HG02938 (cell line): ENCODE measurements at regions not wholly inside any gene's neighbourhood (a gene's known extent, or its start where the extent isn't known, plus 50 kb on each side); places are given as distances from the start of the nearest gene placed in this dataset.
"Not testable (repeated sequence)": the region's sequence is repeated elsewhere in the genome, so short reads cannot be mapped to it uniquely, and the experiment has no call there.

Experiments
- ATAC-seq: cut with Tn5 transposase; IDR thresholded peaks from one replicate; pipeline ENCODE4 v1.9.1; 2021; ENCODE audit warnings: mild to moderate bottlenecking, moderate library complexity; ENCODE audit not compliant: unreplicated experiment

DNA sequence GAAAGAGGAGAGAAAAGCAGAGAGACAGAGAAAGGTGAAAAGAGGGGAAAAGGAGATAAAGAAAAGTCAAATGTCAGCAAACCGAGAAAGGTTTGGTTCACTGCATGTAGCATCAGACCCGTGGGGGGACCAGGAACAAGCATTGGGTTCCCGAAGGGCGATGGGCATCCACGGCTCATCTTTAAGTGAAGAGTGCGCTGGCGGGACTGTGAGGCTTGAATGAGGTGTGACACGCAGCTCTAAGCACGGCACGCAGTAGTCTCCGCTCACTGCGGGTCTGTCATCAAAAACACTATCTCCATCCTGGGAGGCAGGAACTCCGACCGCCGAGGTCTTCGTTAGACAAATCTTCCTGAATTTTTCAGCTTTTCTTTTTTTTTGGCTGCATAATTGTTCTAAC lies 173.4 kb upstream of the PFKP start:
- no peak for ATAC-seq

DNA sequence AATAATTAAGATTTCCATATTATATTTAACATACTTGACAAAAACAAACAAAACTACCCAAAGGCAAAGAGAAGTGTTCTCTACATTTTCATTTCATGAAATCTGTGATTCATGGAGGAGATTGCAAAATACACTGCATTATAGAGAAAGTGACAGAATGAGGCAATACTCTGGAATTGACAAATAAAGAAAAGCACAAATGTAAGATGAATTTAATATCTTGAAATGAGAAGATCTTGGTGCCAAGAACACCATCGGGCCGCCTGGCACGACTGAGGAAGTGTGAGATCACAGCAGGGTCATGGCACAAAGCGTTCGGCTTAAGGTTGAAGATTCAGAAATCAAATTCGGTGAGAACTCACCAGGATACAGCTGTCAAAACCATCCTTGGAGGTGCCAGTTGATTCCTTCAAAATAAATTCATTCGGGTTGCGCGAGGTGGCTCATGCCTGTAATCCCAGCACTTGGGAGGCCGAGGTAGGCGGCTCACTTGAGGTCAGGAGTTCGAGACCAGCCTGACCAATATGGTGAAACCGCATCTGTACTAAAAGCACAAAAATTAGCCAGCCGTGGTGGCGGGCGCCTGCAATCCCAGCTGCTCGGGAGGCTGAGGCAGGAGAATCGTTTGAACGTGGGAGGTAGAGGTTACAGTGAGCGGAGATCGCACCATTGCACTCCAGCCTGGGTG lies 174.0 kb upstream of the PFKP start:
- ATAC-seq, result no peak

- no peak for ATAC-seq
Measured at GRCh38 chr10:2891770-2892124, 175.6 kb upstream of the PFKP start.

DNA sequence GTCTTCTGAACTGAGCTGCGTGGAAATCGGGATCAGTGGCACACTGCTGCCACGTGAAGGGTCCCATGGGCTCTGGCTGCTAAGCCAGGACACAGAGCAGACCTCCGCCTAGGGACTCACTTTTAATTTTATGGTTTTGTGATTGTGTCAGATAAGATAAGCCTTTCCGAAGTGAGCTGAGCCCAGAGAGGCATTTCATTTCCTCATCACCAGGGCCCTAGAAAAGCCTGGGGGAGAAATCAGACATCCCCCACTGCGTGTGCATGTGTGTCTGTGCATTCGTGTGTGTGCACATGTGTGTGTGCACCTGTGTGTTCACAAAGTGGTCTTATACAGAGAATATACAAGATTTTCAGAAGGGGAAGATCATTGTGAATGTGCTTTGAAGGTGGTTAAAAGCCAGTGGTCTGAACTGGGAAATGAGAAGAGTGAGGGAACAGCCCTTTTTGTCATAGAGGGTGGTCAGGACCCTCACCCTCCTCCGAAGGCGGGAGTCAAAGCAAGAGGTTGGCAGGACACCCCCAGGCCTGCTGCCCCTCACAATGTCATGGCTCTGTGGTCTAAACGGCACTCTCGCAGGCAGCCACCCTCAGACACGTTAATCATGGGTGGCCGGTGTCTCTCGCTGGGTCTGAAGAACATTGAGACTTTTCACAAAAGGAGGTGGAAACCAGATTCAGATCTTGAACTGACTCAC lies 176.1 kb upstream of the PFKP start:
- ATAC-seq, result no peak

- no peak for ATAC-seq
Measured at GRCh38 chr10:2890093-2890492, 177.3 kb upstream of the PFKP start.

GRCh38 chr10:2888403-2889004 lies 178.8 kb upstream of the PFKP start:
- ATAC-seq, result no peak

GRCh38 chr10:2887391-2888070 lies 179.8 kb upstream of the PFKP start:
- ATAC-seq, result no peak

DNA sequence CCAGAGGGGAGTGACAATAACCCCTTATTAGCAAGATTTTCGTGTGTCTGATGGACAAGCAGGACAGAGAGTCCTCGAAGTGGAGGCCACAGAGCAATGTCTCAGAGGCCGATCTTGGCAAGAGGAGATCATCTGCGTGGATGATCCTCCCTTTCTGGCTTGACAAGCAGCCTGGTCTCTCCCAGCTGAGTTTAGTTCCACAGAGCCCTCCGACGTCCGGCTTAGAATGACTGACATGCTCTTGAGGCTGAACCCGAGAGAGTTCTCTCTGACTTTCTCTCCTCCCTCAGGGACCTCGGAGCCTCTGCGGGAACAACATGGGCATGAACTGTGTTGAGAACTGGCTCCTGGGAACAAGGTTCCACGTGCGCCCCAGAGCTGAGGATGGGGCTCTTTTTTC lies 180.7 kb upstream of the PFKP start:
- ATAC-seq, result no peak

GRCh38 chr10:2885288-2886278 lies 181.8 kb upstream of the PFKP start:
- no peak for ATAC-seq

GRCh38 chr10:2883983-2884540 lies 183.3 kb upstream of the PFKP start:
- not testable (repeated sequence) for ATAC-seq

DNA sequence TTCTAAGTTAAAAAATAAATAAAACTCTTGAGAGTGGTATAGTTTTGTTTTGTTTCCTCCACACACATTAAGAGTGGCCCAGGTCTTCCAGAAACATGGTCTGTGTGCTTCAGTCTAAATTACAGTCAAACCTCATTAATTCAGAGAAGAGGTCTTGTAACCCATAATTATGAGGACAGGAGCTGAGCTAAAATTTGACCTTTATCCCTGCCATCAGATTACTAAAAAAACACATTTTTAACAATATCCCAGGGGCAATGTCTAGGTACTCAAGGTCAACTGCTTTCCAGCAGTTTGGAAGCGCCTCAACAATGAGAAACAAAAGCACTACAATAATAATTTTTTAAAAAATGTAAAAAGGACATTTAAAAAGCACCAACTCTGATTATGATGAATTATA lies 184.1 kb upstream of the PFKP start:
- no peak for ATAC-seq

GRCh38 chr10:2882628-2883027 lies 184.7 kb upstream of the PFKP start:
- ATAC-seq, result no peak

- ATAC-seq, result no peak
Measured at GRCh38 chr10:2881720-2882620, 185.4 kb upstream of the PFKP start.

GRCh38 chr10:2880050-2880449 lies 187.3 kb upstream of the PFKP start:
- not testable (repeated sequence) for ATAC-seq

- no peak for ATAC-seq
Measured at GRCh38 chr10:2878818-2879217, 188.5 kb upstream of the PFKP start.

- no peak for ATAC-seq
Measured at GRCh38 chr10:2876032-2876431, 191.3 kb upstream of the PFKP start.

DNA sequence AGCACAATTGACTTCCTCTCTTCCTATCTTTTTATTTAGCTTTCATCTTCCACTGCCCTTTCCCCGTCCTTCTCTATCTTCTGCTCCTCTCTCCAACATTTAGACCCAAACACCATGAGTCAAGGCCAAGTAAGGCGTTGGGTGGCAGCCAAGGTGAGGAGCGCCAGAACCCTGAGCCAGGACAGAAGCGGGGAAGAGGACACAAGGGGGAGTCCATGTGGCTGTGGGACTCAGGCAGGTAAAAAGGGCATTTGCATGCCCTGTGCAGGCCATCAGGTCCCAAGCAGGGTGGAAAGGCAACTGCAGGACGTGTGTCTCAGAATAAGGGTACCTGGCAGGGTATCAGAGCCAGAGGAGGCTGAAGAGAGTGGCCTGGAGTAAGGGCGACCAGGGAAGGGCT lies 192.4 kb upstream of the PFKP start:
- no peak for ATAC-seq

DNA sequence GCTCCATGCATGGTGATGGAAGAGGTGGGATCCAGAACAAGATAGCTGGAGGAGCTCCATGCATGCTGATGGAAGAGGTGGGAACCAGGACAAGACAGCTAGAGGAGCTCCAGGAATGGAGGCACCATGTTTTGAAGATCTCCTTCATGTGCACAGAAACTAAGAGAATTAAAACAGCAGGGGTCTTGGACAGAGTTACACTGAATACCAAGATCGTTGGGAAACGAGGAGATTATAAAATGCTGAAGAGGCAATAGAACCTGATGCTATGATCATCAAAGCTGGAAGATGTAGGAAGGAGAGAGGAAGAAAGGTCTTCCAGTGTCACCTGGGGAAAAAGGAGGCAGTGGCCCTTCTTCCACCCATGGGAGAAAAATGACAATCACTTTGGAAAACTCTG lies 193.6 kb upstream of the PFKP start:
- ATAC-seq, result no peak

GRCh38 chr10:2871673-2872219 lies 195.6 kb upstream of the PFKP start:
- no peak for ATAC-seq
